ENCODE measurements at regions not wholly inside any gene's neighbourhood (a gene's known extent, or its start where the extent isn't known, plus 50 kb on each side); places are given as distances from the start of the nearest gene placed in this dataset.

DNA sequence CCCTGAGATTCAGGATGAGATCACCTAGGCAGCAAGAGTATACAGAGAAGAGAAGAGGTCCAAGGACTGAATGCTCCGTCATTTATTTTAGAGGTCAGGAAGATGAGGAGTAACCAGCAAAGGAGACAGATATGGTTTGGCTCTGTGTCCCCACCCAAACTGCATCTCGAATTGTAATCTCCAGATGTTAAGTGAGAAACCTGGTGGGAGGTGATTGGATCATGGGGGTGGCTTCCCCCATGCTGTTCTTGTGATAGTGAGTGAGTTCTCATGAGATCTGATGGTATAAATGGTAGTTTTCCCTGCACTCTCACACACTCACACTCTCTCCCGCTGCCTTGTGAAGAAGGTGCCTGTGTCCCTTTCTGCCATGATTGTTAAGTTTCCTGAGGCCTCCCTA is 60.8 kb downstream of the MID1IP1 start:
- Mint-ChIP-seq H3K27me3 (ENCODE audit: insufficient read depth) (no peaks in the 10 kb centered on the region), H3K36me3 (ENCODE audit: low read depth) (no peaks in the 10 kb centered on the region), H3K4me1 (ENCODE audit: low read depth) (peaks cover 9% of the 10 kb centered on the region), H3K4me3 (no peak overlapping the region), H3K9me3 (no peaks in the 10 kb centered on the region), H3K27ac (no peak overlapping the region)
- no peak for DNase-seq
- TF ChIP-seq, protein P1, sequence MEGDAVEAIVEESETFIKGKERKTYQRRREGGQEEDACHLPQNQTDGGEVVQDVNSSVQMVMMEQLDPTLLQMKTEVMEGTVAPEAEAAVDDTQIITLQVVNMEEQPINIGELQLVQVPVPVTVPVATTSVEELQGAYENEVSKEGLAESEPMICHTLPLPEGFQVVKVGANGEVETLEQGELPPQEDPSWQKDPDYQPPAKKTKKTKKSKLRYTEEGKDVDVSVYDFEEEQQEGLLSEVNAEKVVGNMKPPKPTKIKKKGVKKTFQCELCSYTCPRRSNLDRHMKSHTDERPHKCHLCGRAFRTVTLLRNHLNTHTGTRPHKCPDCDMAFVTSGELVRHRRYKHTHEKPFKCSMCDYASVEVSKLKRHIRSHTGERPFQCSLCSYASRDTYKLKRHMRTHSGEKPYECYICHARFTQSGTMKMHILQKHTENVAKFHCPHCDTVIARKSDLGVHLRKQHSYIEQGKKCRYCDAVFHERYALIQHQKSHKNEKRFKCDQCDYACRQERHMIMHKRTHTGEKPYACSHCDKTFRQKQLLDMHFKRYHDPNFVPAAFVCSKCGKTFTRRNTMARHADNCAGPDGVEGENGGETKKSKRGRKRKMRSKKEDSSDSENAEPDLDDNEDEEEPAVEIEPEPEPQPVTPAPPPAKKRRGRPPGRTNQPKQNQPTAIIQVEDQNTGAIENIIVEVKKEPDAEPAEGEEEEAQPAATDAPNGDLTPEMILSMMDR (IDR thresholded peaks at IDR 0.05): no peak

DNA sequence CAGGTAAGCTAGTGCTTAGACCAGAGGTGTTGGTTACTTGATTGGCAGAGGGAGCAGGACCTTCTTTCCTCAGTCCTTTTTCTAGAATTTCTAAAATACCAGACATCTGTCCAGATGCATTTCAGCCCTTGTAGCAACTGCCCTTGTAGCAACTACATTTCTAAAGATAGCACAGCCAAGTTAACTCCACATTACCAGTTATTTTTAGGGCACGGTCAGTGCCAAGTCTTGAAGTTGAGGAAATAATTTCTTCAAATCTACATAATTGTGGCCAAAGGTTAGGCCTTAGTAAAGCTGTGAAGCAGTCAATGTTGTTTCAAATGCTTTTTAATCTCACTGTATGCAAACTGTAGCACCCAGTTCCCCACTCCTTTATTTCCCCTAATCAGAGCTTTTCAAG is 62.9 kb downstream of the MID1IP1 start:
- H3K27ac Mint-ChIP-seq: no peak overlapping the region
- H3K27me3 Mint-ChIP-seq (ENCODE audit: insufficient read depth): no peaks in the 10 kb centered on the region
- DNase-seq: peak; percentile 31
- no peaks in the 10 kb centered on the region for H3K36me3 Mint-ChIP-seq (ENCODE audit: low read depth)
- H3K4me1 Mint-ChIP-seq (ENCODE audit: low read depth): peaks cover 15% of the 10 kb centered on the region
- H3K9me3 Mint-ChIP-seq: no peaks in the 10 kb centered on the region
- H3K4me3 Mint-ChIP-seq: no peak overlapping the region
- TF ChIP-seq, protein P1 (IDR thresholded peaks at IDR 0.05): no peak

DNA sequence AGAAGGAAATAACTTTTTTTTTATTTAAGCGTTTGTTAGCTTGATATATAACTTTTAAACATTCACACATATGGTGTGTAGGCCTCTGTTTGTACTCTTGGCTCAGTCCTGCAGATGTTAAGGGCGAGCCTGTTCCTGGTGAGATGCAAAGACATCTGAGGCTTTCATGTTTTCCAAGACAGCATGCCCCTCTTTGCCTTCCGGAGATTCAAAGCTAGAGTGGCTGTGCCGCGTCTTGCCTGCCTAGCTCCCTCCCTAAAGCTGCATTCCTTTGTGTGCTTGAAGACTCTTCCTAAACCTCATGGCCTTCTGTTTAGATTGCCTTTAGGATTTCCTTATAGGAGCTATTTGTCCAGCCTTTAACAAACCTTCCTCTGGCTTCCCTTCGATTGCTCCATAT is 67.1 kb downstream of the MID1IP1 start:
- Mint-ChIP-seq H3K4me3 (no peak overlapping the region), H3K27ac (peak overlapping the region; percentile 89; the same call in 1 of the 2 replicates), H3K36me3 (ENCODE audit: low read depth) (no peaks in the 10 kb centered on the region), H3K4me1 (ENCODE audit: low read depth) (peaks cover 30% of the 10 kb centered on the region), H3K9me3 (no peaks in the 10 kb centered on the region), H3K27me3 (ENCODE audit: insufficient read depth) (no peaks in the 10 kb centered on the region)
- DNase-seq: no peak
- TF ChIP-seq, protein P1 (IDR thresholded peaks at IDR 0.05): no peak

DNA sequence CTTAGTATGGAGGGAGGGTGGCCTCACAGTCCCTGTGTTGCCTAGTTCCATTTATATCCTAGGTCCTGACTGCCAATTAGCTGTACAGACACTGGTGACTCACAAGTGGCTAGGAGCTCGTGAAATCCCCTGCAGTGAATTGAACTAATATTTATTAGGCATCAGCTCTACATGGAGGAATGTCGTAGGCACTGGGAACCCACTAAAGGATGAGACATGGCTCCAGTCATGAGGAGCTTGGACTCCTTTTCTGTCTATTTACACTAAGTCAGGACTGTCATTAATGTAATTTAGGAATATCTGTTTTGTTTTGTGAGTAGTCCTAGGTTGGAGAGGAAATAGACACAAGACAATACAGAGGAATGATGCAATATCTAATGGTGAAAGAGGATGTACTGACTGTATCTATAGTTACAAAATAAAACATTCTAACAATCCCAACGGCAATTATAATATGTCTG is 67.7 kb downstream of the MID1IP1 start:
- TF ChIP-seq, protein P1 (IDR thresholded peaks at IDR 0.05): no peak
- Mint-ChIP-seq H3K27ac (peak overlapping the region; percentile 89), H3K4me1 (ENCODE audit: low read depth) (peaks cover 30% of the 10 kb centered on the region), H3K4me3 (no peak overlapping the region), H3K36me3 (ENCODE audit: low read depth) (no peaks in the 10 kb centered on the region), H3K9me3 (no peaks in the 10 kb centered on the region), H3K27me3 (ENCODE audit: insufficient read depth) (no peaks in the 10 kb centered on the region)
- peak; percentile 77 for DNase-seq

DNA sequence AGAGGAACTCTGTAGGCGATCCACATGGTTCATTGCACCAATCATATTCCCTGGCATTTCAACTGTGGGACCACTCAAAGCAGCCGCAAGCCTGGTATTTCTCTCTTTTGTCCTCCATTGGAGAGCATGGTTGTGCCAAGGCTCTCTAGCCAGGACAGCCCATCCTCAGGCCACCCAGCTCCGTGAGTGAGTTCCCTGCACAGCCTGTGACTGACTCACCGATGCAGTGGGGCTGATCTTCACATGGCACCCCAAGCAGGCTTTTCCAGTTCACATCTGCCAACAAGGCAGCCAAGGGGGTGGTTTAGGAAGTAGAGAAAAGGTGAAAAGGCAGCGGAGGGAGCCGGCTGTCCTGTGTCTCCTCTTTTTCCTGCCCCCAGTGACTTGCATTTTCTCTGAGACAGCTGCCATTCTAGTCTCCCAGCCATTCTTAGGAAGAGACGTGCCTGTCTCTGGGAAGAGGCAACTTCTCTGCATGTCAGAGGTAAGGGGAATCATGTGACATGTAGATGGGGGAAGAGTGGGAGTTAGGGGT is 69.2 kb downstream of the MID1IP1 start:
- Mint-ChIP-seq H3K4me3 (no peak overlapping the region), H3K27ac (peak overlapping the region; percentile 89), H3K9me3 (no peaks in the 10 kb centered on the region), H3K4me1 (ENCODE audit: low read depth) (peaks cover 30% of the 10 kb centered on the region), H3K36me3 (ENCODE audit: low read depth) (no peaks in the 10 kb centered on the region), H3K27me3 (ENCODE audit: insufficient read depth) (no peaks in the 10 kb centered on the region)
- no peak for DNase-seq
- TF ChIP-seq, protein P1 (IDR thresholded peaks at IDR 0.05): no peak

All from HFFc6 (cell line).